Upper lobe of right lung (tissue), 1 donor: ENCODE measurements at regions not wholly inside any gene's neighbourhood (a gene's known extent, or its start where the extent isn't known, plus 50 kb on each side); places are given as distances from the start of the nearest gene placed in this dataset.

ENCODE experiments used
- ATAC-seq: fragments of 200-7000 bp; cut with Tn5 transposase; one replicate; pipeline ENCODE4 v1.9.1; 2020; ENCODE audit warnings: mild to moderate bottlenecking, moderate library complexity
- DNase-seq: peaks from one replicate; pipeline ENCODE4 v3.0.0-alpha.2; 2020
- H3K27ac ChIP-seq: fragments of 200-600 bp; one replicate; pipeline ENCODE4 v1.8.0; 2022
- H3K27me3 ChIP-seq: fragments of 200-600 bp; one replicate; pipeline ENCODE4 v1.8.0; 2022; ENCODE audit warnings: mild to moderate bottlenecking
- H3K36me3 ChIP-seq: fragments of 200-600 bp; one replicate; pipeline ENCODE4 v1.8.0; 2022
- H3K4me1 ChIP-seq: fragments of 200-600 bp; one replicate; pipeline ENCODE4 v1.8.0; 2022
- H3K4me3 ChIP-seq: fragments of 200-600 bp; one replicate; pipeline ENCODE4 v1.8.0; 2022; ENCODE audit warnings: mild to moderate bottlenecking
- H3K9me3 ChIP-seq: fragments of 200-600 bp; one replicate; pipeline ENCODE4 v1.8.0; 2022
- CTCF ChIP-seq: fragments of 200-600 bp; IDR thresholded peaks from one replicate; pipeline ENCODE4 v1.8.0; 2022; ENCODE audit warnings: antibody characterized with exemption
- intact Hi-C: fragments of 100-400 bp; cut with DNase I; formaldehyde crosslinking; loops from one replicate; pipeline ENCODE4 v1.11.0; 2022
- donor health status: DM: no; HTN: yes; CAD: no; lungs with severe emphysema.

DNA sequence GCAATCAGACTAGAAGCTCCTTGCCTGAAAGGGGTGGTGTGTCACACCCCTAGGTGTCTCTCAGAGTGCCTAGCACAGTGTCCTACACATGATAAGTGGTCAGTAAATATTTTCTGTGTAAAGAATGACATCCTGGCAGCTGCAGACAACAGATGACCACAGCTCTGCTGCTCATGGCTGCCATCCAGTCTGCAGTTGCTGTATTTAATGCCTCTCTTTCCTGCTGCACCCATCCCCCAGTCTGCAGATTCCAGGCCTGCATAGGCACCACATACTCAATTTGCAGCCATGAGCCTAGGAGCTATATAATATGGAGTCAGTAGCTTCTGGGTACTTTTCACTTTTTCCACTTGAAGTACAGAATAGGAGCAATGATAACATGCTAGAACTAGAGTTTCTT is 94.9 kb upstream of the NR4A3 start:
- no peak for TF ChIP-seq CTCF
- no peaks in the 10 kb centered on the region for H3K9me3 ChIP-seq
- intact Hi-C loops: no loop called here
- DNase-seq (no peak), ATAC-seq (no peak)
- H3K4me1 ChIP-seq: no peaks in the 10 kb centered on the region
- no peaks in the 10 kb centered on the region for H3K27me3 ChIP-seq
- H3K36me3 ChIP-seq: no peaks in the 10 kb centered on the region
- H3K27ac ChIP-seq: no peak overlapping the region
- no peak overlapping the region for H3K4me3 ChIP-seq

DNA sequence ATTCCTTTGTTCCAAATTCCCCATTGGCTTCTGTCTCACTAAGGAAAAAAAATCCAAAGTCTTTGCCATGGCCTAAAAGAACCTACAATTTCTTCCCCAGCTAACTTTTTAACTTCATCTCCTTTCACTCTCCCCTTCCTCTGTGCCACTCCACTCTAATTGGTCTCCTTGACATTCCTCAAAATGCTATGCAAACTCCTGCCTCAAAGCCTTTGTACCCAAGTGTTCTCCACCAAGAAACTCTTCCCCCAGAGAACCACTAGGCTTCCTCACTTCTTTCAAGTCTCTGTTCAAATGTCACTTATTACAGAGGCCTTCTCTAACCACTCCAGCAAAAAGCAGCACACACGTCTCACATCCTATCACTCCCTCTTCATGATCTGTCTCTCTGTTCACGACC is 91.6 kb upstream of the NR4A3 start:
- ATAC-seq (peak; percentile 61), DNase-seq (no peak)
- no peak for TF ChIP-seq CTCF
- H3K4me1 ChIP-seq: no peaks in the 10 kb centered on the region
- intact Hi-C loops: no loop called here
- H3K27ac ChIP-seq: no peak overlapping the region
- no peaks in the 10 kb centered on the region for H3K36me3 ChIP-seq
- no peaks in the 10 kb centered on the region for H3K27me3 ChIP-seq
- H3K4me3 ChIP-seq: no peak overlapping the region
- no peaks in the 10 kb centered on the region for H3K9me3 ChIP-seq

- intact Hi-C loops: no loop called here
Observed at GRCh38 chr9:99731950-99732349, 89.7 kb upstream of the NR4A3 start.

GRCh38 chr9:99732715-99733114 is 89.0 kb upstream of the NR4A3 start:
- Histone ChIP-seq H3K36me3 (no peaks in the 10 kb centered on the region), H3K9me3 (no peaks in the 10 kb centered on the region), H3K4me3 (peak overlapping the region; percentile 0), H3K4me1 (no peaks in the 10 kb centered on the region), H3K27ac (peak overlapping the region; percentile 17), H3K27me3 (no peaks in the 10 kb centered on the region)
- DNase-seq (no peak), ATAC-seq (peak; percentile 55)
- intact Hi-C loops: no loop called here
- no peak for TF ChIP-seq CTCF

More at GRCh38 chr9:99731950-99732349, 89.7 kb upstream of the NR4A3 start:
- ATAC-seq (no peak), DNase-seq (no peak)
- H3K4me3 ChIP-seq: no peak overlapping the region
- no peak overlapping the region for H3K27ac ChIP-seq
- TF ChIP-seq CTCF: no peak
- no peaks in the 10 kb centered on the region for H3K9me3 ChIP-seq
- H3K36me3 ChIP-seq: no peaks in the 10 kb centered on the region
- no peaks in the 10 kb centered on the region for H3K27me3 ChIP-seq
- no peaks in the 10 kb centered on the region for H3K4me1 ChIP-seq

DNA sequence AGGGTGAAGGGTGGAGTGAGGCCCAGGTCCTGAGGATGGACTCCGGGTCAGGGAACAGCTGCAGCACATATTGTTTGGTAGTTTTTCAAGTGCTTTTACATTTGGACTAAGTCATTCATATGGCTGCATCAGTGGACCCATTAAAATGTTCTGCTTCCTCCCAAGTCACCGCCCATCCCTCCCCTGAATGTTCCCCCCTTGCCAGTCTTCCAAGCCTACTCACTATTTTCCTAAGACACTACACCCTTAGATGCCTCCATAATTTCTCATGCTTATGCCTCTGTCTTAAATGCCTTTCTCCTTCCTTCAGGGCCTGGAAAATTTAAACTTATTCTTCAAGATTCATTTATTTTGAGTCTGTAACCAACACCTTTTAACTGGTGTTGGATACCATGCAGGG is 86.6 kb upstream of the NR4A3 start:
- TF ChIP-seq CTCF: no peak
- DNase-seq: no peak

GRCh38 chr9:99736291-99736690 is 85.4 kb upstream of the NR4A3 start:
- no peaks in the 10 kb centered on the region for H3K9me3 ChIP-seq
- no peak for ATAC-seq
- intact Hi-C loops: no loop called here
- no peak for TF ChIP-seq CTCF
- no peak for DNase-seq
- no peak overlapping the region for H3K27ac ChIP-seq
- no peaks in the 10 kb centered on the region for H3K27me3 ChIP-seq
- H3K4me1 ChIP-seq: no peaks in the 10 kb centered on the region
- no peaks in the 10 kb centered on the region for H3K36me3 ChIP-seq
- H3K4me3 ChIP-seq: no peak overlapping the region

More for the DNA sequence above, 86.6 kb upstream of the NR4A3 start:
- Histone ChIP-seq H3K4me3 (no peak overlapping the region), H3K9me3 (no peaks in the 10 kb centered on the region), H3K27ac (no peak overlapping the region), H3K36me3 (no peaks in the 10 kb centered on the region), H3K4me1 (no peaks in the 10 kb centered on the region), H3K27me3 (no peaks in the 10 kb centered on the region)
- intact Hi-C loops: no loop called here
- ATAC-seq: no peak
